ENCODE measurements at regions not wholly inside any gene's neighbourhood (a gene's known extent, or its start where the extent isn't known, plus 50 kb on each side); places are given as distances from the start of the nearest gene placed in this dataset.

DNA sequence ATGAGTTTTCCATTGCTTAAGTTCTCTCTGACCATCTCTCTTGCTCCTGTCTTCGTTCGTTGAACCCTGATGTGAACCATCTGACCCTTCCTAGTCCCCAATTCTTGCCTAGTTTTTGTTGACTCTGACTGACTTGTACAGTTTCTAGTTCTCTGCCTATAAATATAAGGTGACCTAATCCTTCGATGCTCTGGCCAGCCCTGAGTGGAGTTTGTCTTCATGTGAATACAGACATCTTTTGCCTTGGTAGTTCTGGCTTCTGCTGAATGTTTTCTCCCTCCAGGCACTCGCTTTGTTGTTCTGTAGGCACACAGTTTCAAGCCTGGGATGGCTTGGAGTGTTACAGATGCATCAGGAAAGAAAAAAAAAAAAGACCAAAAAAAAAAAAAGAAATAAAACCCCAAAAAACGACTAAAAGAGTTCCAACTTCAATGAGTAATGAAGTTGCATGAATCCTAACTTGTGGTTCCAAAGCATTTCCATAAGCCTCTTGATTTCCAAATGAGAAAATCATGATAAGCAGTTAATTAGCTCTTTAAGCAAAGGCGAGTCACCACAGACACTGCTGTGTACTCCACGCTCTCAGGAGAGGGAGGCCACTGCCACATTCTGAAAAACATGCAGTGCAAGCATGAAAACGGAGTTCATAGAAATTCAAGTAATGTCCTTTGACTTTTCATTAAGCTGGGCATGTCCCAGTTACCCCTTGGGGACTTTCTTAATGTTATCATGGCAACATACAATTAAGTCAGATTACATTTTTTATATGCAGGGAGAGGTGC is 165.2 kb downstream of the TDRD15 start:
- ChIA-PET CTCF (interaction anchor here (0.6 to 0.9 kb wide), 2 partner anchors 9 to 542 kb away, joined by 3 read pairs; no protein-coding TSS in a partner anchor), POLR2A (no interaction called here)
- no peak for DNase-seq (ENCODE audit: extremely low spot score)
- no peak for TF ChIP-seq L3MBTL2 (conservative IDR thresholded peaks at IDR 0.05)
- no peak for TF ChIP-seq BHLHE40 (IDR thresholded peaks at IDR 0.05; ENCODE audit: borderline replicate concordance)
- no peak for TF ChIP-seq CTBP1 (IDR thresholded peaks at IDR 0.05; ENCODE audit: borderline replicate concordance)
- TF ChIP-seq SUZ12 (IDR thresholded peaks at IDR 0.05), result no peak
- no peak for TF ChIP-seq PKNOX1 (IDR thresholded peaks at IDR 0.05)
- no peak for TF ChIP-seq SP1 (IDR thresholded peaks at IDR 0.05)
- TF ChIP-seq FOXM1 (IDR thresholded peaks at IDR 0.05; ENCODE audit: borderline replicate concordance), result no peak
- TF ChIP-seq HDGF (IDR thresholded peaks at IDR 0.05; ENCODE audit: borderline replicate concordance), result no peak
- TF ChIP-seq FOXK2 (IDR thresholded peaks at IDR 0.05), result no peak
- no peak for TF ChIP-seq FOXA1 (IDR thresholded peaks at IDR 0.05)
- TF ChIP-seq TARDBP (IDR thresholded peaks at IDR 0.05), result no peak
- TF ChIP-seq NFRKB (IDR thresholded peaks at IDR 0.05), result no peak
- TF ChIP-seq ZNF384 (IDR thresholded peaks at IDR 0.05), result no peak
- TF ChIP-seq ARNT (IDR thresholded peaks at IDR 0.05), result no peak
- no peak for TF ChIP-seq LEF1 (IDR thresholded peaks at IDR 0.05; ENCODE audit: borderline replicate concordance)
- no peak for TF ChIP-seq ELF4 (IDR thresholded peaks at IDR 0.05)

DNA sequence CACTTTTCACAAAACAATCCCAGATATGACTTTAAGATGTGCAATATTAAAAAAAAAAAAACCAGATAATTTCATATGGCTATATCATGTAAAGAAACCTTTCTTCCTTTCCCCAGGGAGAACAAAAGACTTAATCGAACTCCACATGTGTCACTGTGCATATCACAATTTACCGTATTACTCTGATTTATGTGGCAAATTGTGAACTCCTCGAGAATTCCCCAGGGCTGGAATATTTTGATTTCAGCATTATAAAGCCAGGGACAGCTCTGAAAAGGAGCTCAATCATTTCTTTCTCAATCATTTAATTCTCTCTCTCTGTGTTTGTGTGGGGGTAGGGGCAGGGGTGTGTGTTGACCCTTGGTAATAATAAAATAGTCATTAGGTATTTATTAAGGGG is 165.8 kb downstream of the TDRD15 start:
- CTCF ChIA-PET, result interaction anchor here (0.6 to 0.9 kb wide), 2 partner anchors 9 to 542 kb away, joined by 3 read pairs; no protein-coding TSS in a partner anchor

GRCh38 chr2:21289989-21290388 is 166.2 kb downstream of the TDRD15 start:
- ChIA-PET POLR2A (no interaction called here), CTCF (interaction anchor here (0.6 kb wide), 1 partner anchor 730 kb away, joined by 3 read pairs; no protein-coding TSS in a partner anchor)
- DNase-seq (ENCODE audit: extremely low spot score), result no peak
- TF ChIP-seq LEF1 (IDR thresholded peaks at IDR 0.05; ENCODE audit: borderline replicate concordance) (no peak), SUZ12 (IDR thresholded peaks at IDR 0.05) (no peak), BHLHE40 (IDR thresholded peaks at IDR 0.05; ENCODE audit: borderline replicate concordance) (no peak), FOXK2 (IDR thresholded peaks at IDR 0.05) (no peak), ARNT (IDR thresholded peaks at IDR 0.05) (no peak), L3MBTL2 (conservative IDR thresholded peaks at IDR 0.05) (no peak)

More for the DNA sequence above, 165.8 kb downstream of the TDRD15 start:
- no peak for TF ChIP-seq PKNOX1 (IDR thresholded peaks at IDR 0.05)
- TF ChIP-seq SUZ12 (IDR thresholded peaks at IDR 0.05), result no peak
- POLR2A ChIA-PET, result no interaction called here
- no peak for DNase-seq (ENCODE audit: extremely low spot score)

DNA sequence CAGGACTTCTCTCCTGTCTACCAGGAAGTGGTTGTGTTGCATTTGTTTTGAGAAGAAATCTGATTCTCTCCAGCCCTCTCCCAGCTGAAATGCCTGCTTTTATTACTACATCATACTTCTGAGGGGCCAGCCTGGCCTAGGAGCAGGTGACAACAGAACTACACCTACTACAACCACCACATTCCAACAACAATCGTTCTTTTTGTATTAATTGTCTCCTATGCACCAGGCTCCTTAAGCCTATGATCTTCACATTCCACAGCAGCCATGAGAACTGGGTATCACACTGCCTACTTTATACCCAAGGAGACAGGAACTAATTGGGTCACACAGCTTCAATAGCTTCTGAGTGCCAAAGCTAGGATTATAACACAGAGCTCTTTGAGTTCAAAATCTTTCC is 167.7 kb downstream of the TDRD15 start:
- no peak for DNase-seq (ENCODE audit: extremely low spot score)
- TF ChIP-seq ZNF384 (IDR thresholded peaks at IDR 0.05) (no peak), NFRKB (IDR thresholded peaks at IDR 0.05) (no peak), FOXK2 (IDR thresholded peaks at IDR 0.05) (no peak), BHLHE40 (IDR thresholded peaks at IDR 0.05; ENCODE audit: borderline replicate concordance) (no peak), CTBP1 (IDR thresholded peaks at IDR 0.05; ENCODE audit: borderline replicate concordance) (no peak), SUZ12 (IDR thresholded peaks at IDR 0.05) (no peak), FOXM1 (IDR thresholded peaks at IDR 0.05; ENCODE audit: borderline replicate concordance) (no peak), TARDBP (IDR thresholded peaks at IDR 0.05) (no peak), FOXA1 (IDR thresholded peaks at IDR 0.05) (no peak), SP1 (IDR thresholded peaks at IDR 0.05) (no peak), LEF1 (IDR thresholded peaks at IDR 0.05; ENCODE audit: borderline replicate concordance) (no peak), HDGF (IDR thresholded peaks at IDR 0.05; ENCODE audit: borderline replicate concordance) (no peak), PKNOX1 (IDR thresholded peaks at IDR 0.05) (no peak), ARNT (IDR thresholded peaks at IDR 0.05) (no peak), L3MBTL2 (conservative IDR thresholded peaks at IDR 0.05) (no peak), ELF4 (IDR thresholded peaks at IDR 0.05) (no peak)
- POLR2A ChIA-PET, result no interaction called here
- CTCF ChIA-PET, result no interaction called here

DNA sequence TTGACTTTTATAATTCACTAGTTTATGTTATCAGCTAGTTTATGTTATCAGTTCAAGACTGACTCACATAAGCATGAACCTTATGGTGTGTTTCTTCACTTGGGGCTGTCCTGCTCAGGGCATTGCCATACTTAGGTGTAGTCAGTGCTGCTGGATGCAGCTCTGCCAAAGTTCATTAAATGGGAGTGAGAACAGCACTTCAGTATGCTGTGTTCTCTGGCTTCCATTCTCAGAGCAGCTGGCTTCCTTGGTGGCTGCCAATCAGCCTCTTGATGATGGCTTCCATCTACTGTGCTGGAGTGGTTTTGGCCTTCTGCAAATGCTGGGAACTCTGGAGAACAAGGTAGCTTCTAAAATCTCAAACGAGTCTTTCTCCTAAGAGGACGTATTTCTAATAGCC is 170.7 kb downstream of the TDRD15 start:
- DNase-seq (ENCODE audit: extremely low spot score), result no peak
- POLR2A ChIA-PET, result no interaction called here
- CTCF ChIA-PET, result no interaction called here
- TF ChIP-seq PKNOX1 (IDR thresholded peaks at IDR 0.05) (no peak), HDGF (IDR thresholded peaks at IDR 0.05; ENCODE audit: borderline replicate concordance) (no peak), ARNT (IDR thresholded peaks at IDR 0.05) (no peak), LEF1 (IDR thresholded peaks at IDR 0.05; ENCODE audit: borderline replicate concordance) (no peak), FOXM1 (IDR thresholded peaks at IDR 0.05; ENCODE audit: borderline replicate concordance) (no peak), ELF4 (IDR thresholded peaks at IDR 0.05) (no peak), SUZ12 (IDR thresholded peaks at IDR 0.05) (no peak), NFRKB (IDR thresholded peaks at IDR 0.05) (no peak), TARDBP (IDR thresholded peaks at IDR 0.05) (no peak)

DNA sequence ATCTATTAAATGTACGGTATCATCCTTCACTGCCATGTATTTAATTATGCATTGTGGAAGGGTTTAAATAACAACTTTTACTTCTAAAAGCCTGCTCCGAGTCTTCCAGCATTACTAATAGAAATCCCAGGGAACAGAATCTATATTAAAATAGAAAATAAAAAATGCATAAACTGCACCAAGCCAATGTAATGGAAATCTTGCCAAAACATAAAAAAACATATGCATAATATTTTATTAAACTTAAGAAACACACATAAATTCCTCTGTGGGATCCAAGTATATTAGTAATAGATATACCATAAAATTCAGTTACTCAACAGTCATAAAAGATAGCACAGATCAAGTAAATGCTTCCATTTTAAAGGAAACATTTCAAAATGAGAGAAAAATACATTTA is 175.6 kb downstream of the TDRD15 start:
- CTCF ChIA-PET, result no interaction called here
- no peak for TF ChIP-seq CTBP1 (IDR thresholded peaks at IDR 0.05; ENCODE audit: borderline replicate concordance)
- no peak for TF ChIP-seq BHLHE40 (IDR thresholded peaks at IDR 0.05; ENCODE audit: borderline replicate concordance)
- no peak for TF ChIP-seq ZNF384 (IDR thresholded peaks at IDR 0.05)
- no peak for TF ChIP-seq LEF1 (IDR thresholded peaks at IDR 0.05; ENCODE audit: borderline replicate concordance)
- no peak for TF ChIP-seq SP1 (IDR thresholded peaks at IDR 0.05)
- TF ChIP-seq TARDBP (IDR thresholded peaks at IDR 0.05), result no peak
- no peak for TF ChIP-seq NFRKB (IDR thresholded peaks at IDR 0.05)
- TF ChIP-seq ARNT (IDR thresholded peaks at IDR 0.05), result no peak
- no peak for TF ChIP-seq PKNOX1 (IDR thresholded peaks at IDR 0.05)
- TF ChIP-seq ELF4 (IDR thresholded peaks at IDR 0.05), result no peak
- DNase-seq (ENCODE audit: extremely low spot score), result no peak
- POLR2A ChIA-PET, result no interaction called here
